ENCODE measurements at regions not wholly inside any gene's neighbourhood (a gene's known extent, or its start where the extent isn't known, plus 50 kb on each side); places are given as distances from the start of the nearest gene placed in this dataset.

GRCh38 chr3:72426618-72427397 is 421.4 kb downstream of the SHQ1 start:
- H3K9me3 ChIP-seq (ENCODE audit: control insufficient read depth, insufficient read depth, low read length) = no peaks in the 10 kb centered on the region
- no peak overlapping the region for H3K27ac ChIP-seq (ENCODE audit: low read length)
- 100% methylated on average over 1 of the region's 2 CpGs for WGBS (ENCODE audit: insufficient coverage, insufficient read length)
- no peak overlapping the region for H3K4me3 ChIP-seq (ENCODE audit: low read length)
- no peaks in the 10 kb centered on the region for H3K4me1 ChIP-seq (ENCODE audit: control insufficient read depth, insufficient read depth, low read length)
- no peaks in the 10 kb centered on the region for H3K27me3 ChIP-seq (ENCODE audit: control insufficient read depth, insufficient read depth, low read length)
- H3K36me3 ChIP-seq (ENCODE audit: control insufficient read depth, insufficient read depth, low read length) = no peaks in the 10 kb centered on the region
- no peak for DNase-seq (ENCODE audit: low read depth, low spot score)

DNA sequence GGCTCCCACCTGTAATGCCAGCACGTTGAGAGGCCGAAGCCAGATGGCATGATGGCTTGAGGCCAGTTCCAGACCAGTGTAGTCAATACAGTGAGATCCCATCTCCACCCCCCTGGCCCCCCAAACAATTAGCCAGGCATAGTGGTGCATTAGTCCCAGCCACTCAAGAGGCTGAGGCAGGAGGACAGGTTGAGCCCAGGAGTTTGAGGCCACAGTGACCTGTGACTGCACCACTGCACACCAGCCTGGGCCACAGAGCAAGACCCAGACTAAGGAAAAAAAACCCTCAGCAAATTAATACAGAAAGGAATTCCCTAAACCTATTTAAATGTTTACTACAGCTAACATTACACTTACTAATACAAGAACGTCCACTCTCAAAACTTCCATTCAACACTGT is 424.6 kb downstream of the SHQ1 start:
- WGBS (ENCODE audit: insufficient coverage, insufficient read length) = no CpG with 5 or more reads among the region's 3 CpGs
- Histone ChIP-seq H3K27ac (ENCODE audit: low read length) (no peak overlapping the region), H3K36me3 (ENCODE audit: control insufficient read depth, insufficient read depth, low read length) (no peaks in the 10 kb centered on the region), H3K4me3 (ENCODE audit: low read length) (no peak overlapping the region), H3K9me3 (ENCODE audit: control insufficient read depth, insufficient read depth, low read length) (no peaks in the 10 kb centered on the region), H3K27me3 (ENCODE audit: control insufficient read depth, insufficient read depth, low read length) (no peaks in the 10 kb centered on the region), H3K4me1 (ENCODE audit: control insufficient read depth, insufficient read depth, low read length) (no peaks in the 10 kb centered on the region)
- DNase-seq (ENCODE audit: low read depth, low spot score) = no peak

DNA sequence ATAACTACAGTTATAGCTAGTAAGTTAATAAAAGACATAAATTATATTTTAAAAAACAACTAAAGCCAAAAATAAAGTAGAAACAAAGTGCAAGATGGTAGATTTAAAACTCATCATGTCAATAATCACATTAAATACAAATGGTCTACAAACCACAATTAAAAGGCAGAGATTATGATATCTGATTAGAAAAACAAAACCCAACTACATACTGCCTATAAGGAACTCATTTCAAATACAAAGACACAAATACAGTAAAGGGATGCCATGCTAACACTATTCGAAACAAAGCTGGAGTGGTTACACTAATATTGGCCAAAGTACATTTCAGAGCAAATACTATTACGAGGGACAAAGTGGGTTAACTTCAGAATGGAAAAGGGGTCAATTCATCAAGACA is 426.5 kb downstream of the SHQ1 start:
- WGBS (ENCODE audit: insufficient coverage, insufficient read length) = no CpG with 5 or more reads among the region's 2 CpGs
- Histone ChIP-seq H3K27ac (ENCODE audit: low read length) (no peak overlapping the region), H3K36me3 (ENCODE audit: control insufficient read depth, insufficient read depth, low read length) (no peaks in the 10 kb centered on the region), H3K9me3 (ENCODE audit: control insufficient read depth, insufficient read depth, low read length) (no peaks in the 10 kb centered on the region), H3K4me3 (ENCODE audit: low read length) (no peak overlapping the region), H3K4me1 (ENCODE audit: control insufficient read depth, insufficient read depth, low read length) (no peaks in the 10 kb centered on the region), H3K27me3 (ENCODE audit: control insufficient read depth, insufficient read depth, low read length) (no peaks in the 10 kb centered on the region)
- no peak for DNase-seq (ENCODE audit: low read depth, low spot score)

DNA sequence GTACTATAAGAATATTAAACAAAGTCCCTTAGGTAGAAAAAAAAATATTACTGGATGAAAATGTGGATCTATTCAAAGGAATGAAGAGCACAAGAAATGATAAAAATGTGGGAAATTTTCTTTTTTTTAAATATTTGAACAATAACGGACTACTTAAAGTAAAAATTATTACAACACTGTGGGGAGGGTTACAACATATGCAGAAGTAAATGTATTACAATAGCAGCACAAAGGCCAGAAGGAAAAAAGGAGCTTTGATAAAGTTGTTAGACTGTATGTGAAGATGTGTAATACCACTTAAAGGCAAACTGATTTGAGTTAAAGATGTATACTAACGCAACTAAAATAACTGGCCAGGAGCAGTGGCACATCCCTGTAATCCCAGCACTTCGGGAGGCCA is 427.1 kb downstream of the SHQ1 start:
- no peaks in the 10 kb centered on the region for H3K27me3 ChIP-seq (ENCODE audit: control insufficient read depth, insufficient read depth, low read length)
- DNase-seq (ENCODE audit: low read depth, low spot score) = no peak
- no peaks in the 10 kb centered on the region for H3K4me1 ChIP-seq (ENCODE audit: control insufficient read depth, insufficient read depth, low read length)
- H3K9me3 ChIP-seq (ENCODE audit: control insufficient read depth, insufficient read depth, low read length) = no peaks in the 10 kb centered on the region
- WGBS (ENCODE audit: insufficient coverage, insufficient read length) = no CpG with 5 or more reads among the region's 3 CpGs
- no peak overlapping the region for H3K4me3 ChIP-seq (ENCODE audit: low read length)
- no peaks in the 10 kb centered on the region for H3K36me3 ChIP-seq (ENCODE audit: control insufficient read depth, insufficient read depth, low read length)
- no peak overlapping the region for H3K27ac ChIP-seq (ENCODE audit: low read length)

- Histone ChIP-seq H3K27ac (ENCODE audit: low read length) (no peak overlapping the region), H3K4me1 (ENCODE audit: control insufficient read depth, insufficient read depth, low read length) (no peaks in the 10 kb centered on the region), H3K4me3 (ENCODE audit: low read length) (no peak overlapping the region), H3K36me3 (ENCODE audit: control insufficient read depth, insufficient read depth, low read length) (no peaks in the 10 kb centered on the region), H3K9me3 (ENCODE audit: control insufficient read depth, insufficient read depth, low read length) (no peaks in the 10 kb centered on the region), H3K27me3 (ENCODE audit: control insufficient read depth, insufficient read depth, low read length) (no peaks in the 10 kb centered on the region)
- no CpG with 5 or more reads among the region's 8 CpGs for WGBS (ENCODE audit: insufficient coverage, insufficient read length)
- DNase-seq (ENCODE audit: low read depth, low spot score) = no peak
Measured at GRCh38 chr3:72418856-72419255, 429.4 kb downstream of the SHQ1 start.

GRCh38 chr3:72418244-72418643 is 430.0 kb downstream of the SHQ1 start:
- Histone ChIP-seq H3K4me3 (ENCODE audit: low read length) (no peak overlapping the region), H3K4me1 (ENCODE audit: control insufficient read depth, insufficient read depth, low read length) (no peaks in the 10 kb centered on the region), H3K9me3 (ENCODE audit: control insufficient read depth, insufficient read depth, low read length) (no peaks in the 10 kb centered on the region), H3K27ac (ENCODE audit: low read length) (no peak overlapping the region), H3K36me3 (ENCODE audit: control insufficient read depth, insufficient read depth, low read length) (no peaks in the 10 kb centered on the region), H3K27me3 (ENCODE audit: control insufficient read depth, insufficient read depth, low read length) (no peaks in the 10 kb centered on the region)
- no peak for DNase-seq (ENCODE audit: low read depth, low spot score)

DNA sequence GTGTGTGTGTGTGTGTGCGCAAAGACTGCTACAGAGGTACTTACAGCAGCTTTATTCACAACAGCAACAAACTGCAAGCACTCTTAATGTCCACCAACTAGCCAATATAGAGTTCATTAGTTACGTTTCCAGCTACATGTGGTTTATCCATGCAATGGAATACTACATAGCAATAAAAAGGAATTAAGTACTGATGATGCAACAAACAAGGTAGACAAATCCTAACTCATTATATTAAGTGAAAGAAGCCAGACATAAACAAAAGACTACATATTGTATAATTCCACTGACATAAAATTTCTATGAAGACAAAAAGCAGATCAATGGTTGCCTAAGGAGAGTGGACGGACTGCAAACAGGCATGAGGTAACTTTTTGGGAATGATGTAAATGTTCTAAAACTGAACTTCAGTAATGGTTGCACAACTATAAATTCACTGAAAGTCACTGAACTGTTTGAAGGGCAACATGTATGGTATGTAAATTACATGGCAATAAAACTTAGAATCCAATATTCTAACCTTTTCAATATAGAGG is 433.7 kb downstream of the SHQ1 start:
- H3K36me3 ChIP-seq (ENCODE audit: control insufficient read depth, insufficient read depth, low read length) = no peaks in the 10 kb centered on the region
- H3K27me3 ChIP-seq (ENCODE audit: control insufficient read depth, insufficient read depth, low read length) = no peaks in the 10 kb centered on the region
- H3K9me3 ChIP-seq (ENCODE audit: control insufficient read depth, insufficient read depth, low read length) = no peaks in the 10 kb centered on the region
- peaks cover 2% of the 10 kb centered on the region; the same call in 1 of the 2 replicates for H3K4me1 ChIP-seq (ENCODE audit: control insufficient read depth, insufficient read depth, low read length)
- H3K27ac ChIP-seq (ENCODE audit: low read length) = no peak overlapping the region
- no peak overlapping the region for H3K4me3 ChIP-seq (ENCODE audit: low read length)
- no CpG with 5 or more reads among the region's 3 CpGs for WGBS (ENCODE audit: insufficient coverage, insufficient read length)
- no peak for DNase-seq (ENCODE audit: low read depth, low spot score)

GRCh38 chr3:72413228-72413627 is 435.0 kb downstream of the SHQ1 start:
- H3K27ac ChIP-seq (ENCODE audit: low read length) = no peak overlapping the region
- no peak for DNase-seq (ENCODE audit: low read depth, low spot score)
- no peaks in the 10 kb centered on the region for H3K9me3 ChIP-seq (ENCODE audit: control insufficient read depth, insufficient read depth, low read length)
- no peaks in the 10 kb centered on the region for H3K36me3 ChIP-seq (ENCODE audit: control insufficient read depth, insufficient read depth, low read length)
- H3K4me3 ChIP-seq (ENCODE audit: low read length) = no peak overlapping the region
- peaks cover 2% of the 10 kb centered on the region; the same call in 1 of the 2 replicates for H3K4me1 ChIP-seq (ENCODE audit: control insufficient read depth, insufficient read depth, low read length)
- no CpG with 5 or more reads among the region's 4 CpGs for WGBS (ENCODE audit: insufficient coverage, insufficient read length)
- no peaks in the 10 kb centered on the region for H3K27me3 ChIP-seq (ENCODE audit: control insufficient read depth, insufficient read depth, low read length)

DNA sequence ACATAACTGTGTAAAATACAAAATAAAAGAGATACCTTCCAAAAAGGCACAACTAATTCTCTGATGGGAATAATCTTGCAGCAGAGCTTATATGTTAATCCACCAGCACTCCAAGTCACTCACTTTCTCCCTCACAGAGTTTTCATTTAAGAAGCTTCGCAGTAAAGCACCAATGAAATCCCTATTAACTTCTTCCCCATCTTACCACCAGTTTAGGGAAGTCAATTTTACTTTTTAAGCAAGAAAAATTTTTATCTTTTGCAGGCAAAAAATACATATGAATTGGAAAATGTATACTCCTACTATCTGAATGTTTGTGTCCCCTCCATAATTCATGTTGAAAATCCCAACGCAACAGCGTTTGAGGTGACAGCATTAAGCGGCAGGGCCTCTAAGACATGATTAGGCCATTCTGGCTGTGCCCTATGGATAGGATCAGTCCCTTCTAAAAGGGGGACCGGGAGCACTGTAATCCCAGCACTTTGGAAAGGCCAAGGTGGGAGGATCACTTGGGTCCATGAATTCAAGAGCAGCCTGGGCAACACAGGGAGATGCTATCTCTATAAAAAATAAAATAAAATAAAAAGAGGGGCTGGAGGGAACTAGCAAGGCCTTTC is 435.8 kb downstream of the SHQ1 start:
- Histone ChIP-seq H3K4me1 (ENCODE audit: control insufficient read depth, insufficient read depth, low read length) (peaks cover 3% of the 10 kb centered on the region; the same call in 1 of the 2 replicates), H3K27ac (ENCODE audit: low read length) (no peak overlapping the region), H3K4me3 (ENCODE audit: low read length) (no peak overlapping the region), H3K36me3 (ENCODE audit: control insufficient read depth, insufficient read depth, low read length) (no peaks in the 10 kb centered on the region), H3K27me3 (ENCODE audit: control insufficient read depth, insufficient read depth, low read length) (no peaks in the 10 kb centered on the region), H3K9me3 (ENCODE audit: control insufficient read depth, insufficient read depth, low read length) (no peaks in the 10 kb centered on the region)
- no peak for DNase-seq (ENCODE audit: low read depth, low spot score)
- no CpG with 5 or more reads among the region's 5 CpGs for WGBS (ENCODE audit: insufficient coverage, insufficient read length)

DNA sequence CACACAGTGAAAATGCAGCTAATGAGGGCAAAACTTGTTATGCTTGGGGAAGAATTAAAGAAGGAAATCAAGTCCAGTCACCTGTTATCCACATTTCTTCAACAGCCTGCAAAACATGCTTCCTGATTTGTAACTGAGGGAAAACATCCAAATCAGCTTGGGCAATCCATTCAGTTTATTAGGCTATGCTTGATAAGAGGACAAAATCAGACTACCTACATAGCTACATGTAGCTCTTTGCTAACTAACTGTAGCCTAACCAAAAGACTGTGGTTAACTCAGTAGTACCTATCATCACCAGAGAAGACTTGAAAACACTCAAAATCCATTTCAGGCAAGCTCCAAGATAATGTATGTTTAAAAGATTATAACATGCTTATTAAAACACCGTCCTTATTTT is 436.4 kb downstream of the SHQ1 start:
- Histone ChIP-seq H3K4me3 (ENCODE audit: low read length) (no peak overlapping the region), H3K27me3 (ENCODE audit: control insufficient read depth, insufficient read depth, low read length) (no peaks in the 10 kb centered on the region), H3K27ac (ENCODE audit: low read length) (no peak overlapping the region), H3K9me3 (ENCODE audit: control insufficient read depth, insufficient read depth, low read length) (no peaks in the 10 kb centered on the region), H3K4me1 (ENCODE audit: control insufficient read depth, insufficient read depth, low read length) (peaks cover 3% of the 10 kb centered on the region; the same call in 1 of the 2 replicates), H3K36me3 (ENCODE audit: control insufficient read depth, insufficient read depth, low read length) (no peaks in the 10 kb centered on the region)
- no peak for DNase-seq (ENCODE audit: low read depth, low spot score)
- no CpG with 5 or more reads among the region's 1 CpG for WGBS (ENCODE audit: insufficient coverage, insufficient read length)

Measured in iPS DF 6.9 (cell line).